H1 (cell line): ENCODE measurements at regions not wholly inside any gene's neighbourhood (a gene's known extent, or its start where the extent isn't known, plus 50 kb on each side); places are given as distances from the start of the nearest gene placed in this dataset.

Experiments
- CTCF ChIA-PET: fragments of 300-600 bp; sonication (Branson Sonifier 250); formaldehyde crosslinking; loops from one replicate; lab custom pipeline; 2021; ENCODE audit not compliant: partially characterized antibody; lab: Charles Lee
- POLR2A ChIA-PET: fragments of 300-600 bp; sonication (Branson Sonifier 250); formaldehyde crosslinking; loops from one replicate; lab custom pipeline; 2021; ENCODE audit warnings: inconsistent platforms; ENCODE audit not compliant: partially characterized antibody; lab: Charles Lee
- DNase-seq, 2 experiments: peaks; one replicate each; pipeline versions ENCODE4 v3.0.0 to v3.0.0-alpha.2; 2010 to 2022; ENCODE audit warnings: low spot score in 2 of 2, low read depth in 1 of 2, mixed read lengths in 1 of 2
- FAIRE-seq: peaks from 2 replicates; lab custom pipeline; 2011; peaks lifted over from hg19 to GRCh38; lab: Jason Lieb, UNC
- H2AFZ ChIP-seq: 2 replicates; pipeline ENCODE4 v1.8.1; 2012; ENCODE audit warnings: low read length, inconsistent platforms
- H2AK5ac ChIP-seq: 2 replicates; pipeline ENCODE4 v1.6.1; 2013; ENCODE audit warnings: low read depth, low read length
- H2BK120ac ChIP-seq: replicated peaks from 2 replicates; pipeline ENCODE3; 2013; ENCODE audit warnings: low read depth, low read length, inconsistent platforms
- H2BK12ac ChIP-seq: 2 replicates; pipeline ENCODE4 v1.6.1; 2013; ENCODE audit warnings: low read depth, low read length
- H2BK15ac ChIP-seq: 2 replicates; pipeline ENCODE4 v1.6.1; 2013; ENCODE audit warnings: low read length
- H2BK20ac ChIP-seq: 2 replicates; pipeline ENCODE4 v1.6.1; 2013; ENCODE audit warnings: low read length
- H2BK5ac ChIP-seq: 2 replicates; pipeline ENCODE4 v1.6.1; 2013; ENCODE audit warnings: low read depth, low read length
- H3K14ac ChIP-seq: 2 replicates; pipeline ENCODE4 v1.6.1; 2013; ENCODE audit warnings: inconsistent platforms; ENCODE audit not compliant: insufficient read length
- H3K18ac ChIP-seq: 2 replicates; pipeline ENCODE4 v1.6.1; 2013; ENCODE audit warnings: low read length; ENCODE audit errors: extremely low read depth
- H3K23ac ChIP-seq: 2 replicates; pipeline ENCODE4 v1.6.1; 2013; ENCODE audit warnings: inconsistent platforms; ENCODE audit not compliant: insufficient read length
- H3K23me2 ChIP-seq: 2 replicates; pipeline ENCODE4 v1.6.1; 2013; ENCODE audit warnings: low read depth, low read length
- H3K27ac ChIP-seq: 2 replicates; pipeline ENCODE4 v1.6.1; 2011; ENCODE audit warnings: low read depth, low read length, inconsistent platforms
- H3K27me3 ChIP-seq, 4 experiments: replicated peaks in 1 of 4; 1 replicate in 1 of 4; 2 replicates in 3 of 4; pipeline versions ENCODE4 v1.6.1 to v1.8.1; 2011 to 2013; ENCODE audit warnings: low read length in 3 of 4, mild to moderate bottlenecking in 3 of 4, inconsistent platforms in 2 of 4, mixed read lengths in 2 of 4, moderate library complexity in 1 of 4; ENCODE audit not compliant: control insufficient read depth in 3 of 4, insufficient read depth in 3 of 4; ENCODE audit errors: extremely low read depth in 1 of 4
- H3K36me3 ChIP-seq, 4 experiments: 2 replicates each; pipeline versions ENCODE4 v1.6.1 to v1.8.1; 2011 to 2013; ENCODE audit warnings: mild to moderate bottlenecking in 4 of 4, low read length in 3 of 4, moderate library complexity in 2 of 4, control low read depth in 1 of 4, inconsistent platforms in 1 of 4; ENCODE audit not compliant: insufficient read depth in 4 of 4, control insufficient read depth in 2 of 4
- H3K4ac ChIP-seq: replicated peaks from 2 replicates; pipeline ENCODE3; 2013; ENCODE audit warnings: low read length, low read depth, mixed read lengths, inconsistent platforms; ENCODE audit not compliant: insufficient read length
- H3K4me1 ChIP-seq, 4 experiments: replicated peaks in 1 of 4; 1 replicate in 1 of 4; 2 replicates in 3 of 4; pipeline versions ENCODE4 v1.6.1 to v1.8.1; 2011 to 2013; ENCODE audit warnings: low read length in 3 of 4, inconsistent platforms in 2 of 4, mixed read lengths in 1 of 4; ENCODE audit not compliant: insufficient read depth in 4 of 4, control insufficient read depth in 3 of 4
- H3K4me2 ChIP-seq, 2 experiments: 2 replicates each; pipeline versions ENCODE4 v1.6.1 to v1.8.1; 2011 to 2013; ENCODE audit warnings: low read depth in 2 of 2, low read length in 2 of 2, control low read depth in 1 of 2, inconsistent platforms in 1 of 2, mild to moderate bottlenecking in 1 of 2; ENCODE audit not compliant: insufficient read depth in 1 of 2
- H3K4me3 ChIP-seq, 4 experiments: fragments of 200-600, 300-600 bp in 1 of 4; sonication (generic), shearing (Covaris generic), sonication (Bioruptor Twin) in 1 of 4; 2 replicates each; pipeline versions ENCODE4 v1.5.1 to v1.8.1; 2011 to 2016; ENCODE audit warnings: low read length in 4 of 4, low read depth in 3 of 4, control low read depth in 2 of 4, inconsistent platforms in 2 of 4, mild to moderate bottlenecking in 2 of 4, mixed read lengths in 1 of 4, moderate library complexity in 1 of 4; ENCODE audit not compliant: insufficient read depth in 2 of 4; ENCODE audit errors: extremely low read depth in 1 of 4
- H3K56ac ChIP-seq: replicated peaks from 2 replicates; pipeline ENCODE3; 2013; ENCODE audit warnings: low read depth, mild to moderate bottlenecking, mixed read lengths, low read length, inconsistent platforms; ENCODE audit not compliant: insufficient read length
- H3K79me1 ChIP-seq: 2 replicates; pipeline ENCODE4 v1.6.1; 2013; ENCODE audit warnings: low read depth, low read length, control low read depth
- H3K79me2 ChIP-seq, 2 experiments: 2 replicates each; pipeline versions ENCODE4 v1.6.1 to v1.8.1; 2012 to 2013; ENCODE audit warnings: low read length in 2 of 2, mild to moderate bottlenecking in 2 of 2, inconsistent platforms in 1 of 2; ENCODE audit not compliant: insufficient read depth in 2 of 2, control insufficient read depth in 1 of 2
- H3K9ac ChIP-seq, 4 experiments: replicated peaks in 1 of 4; 1 replicate in 1 of 4; 2 replicates in 3 of 4; pipeline versions ENCODE4 v1.6.1 to v1.8.1; 2011 to 2013; ENCODE audit warnings: low read depth in 3 of 4, low read length in 3 of 4, control low read depth in 2 of 4, mild to moderate bottlenecking in 2 of 4, moderate library complexity in 2 of 4, inconsistent platforms in 1 of 4; ENCODE audit errors: extremely low read depth in 1 of 4
- H3K9me3 ChIP-seq, 2 experiments: 2 replicates each; pipeline versions ENCODE4 v1.6.1 to v1.8.1; 2012 to 2013; ENCODE audit warnings: mild to moderate bottlenecking in 2 of 2, moderate library complexity in 2 of 2, control low read depth in 1 of 2, inconsistent platforms in 1 of 2, low read depth in 1 of 2, low read length in 1 of 2, mixed read lengths in 1 of 2; ENCODE audit not compliant: insufficient read depth in 2 of 2
- H4K20me1 ChIP-seq, 2 experiments: replicated peaks in 1 of 2; 2 replicates each; pipeline versions ENCODE3 to v1.8.1; 2011 to 2013; ENCODE audit warnings: inconsistent platforms in 2 of 2, low read length in 2 of 2, mild to moderate bottlenecking in 1 of 2; ENCODE audit not compliant: insufficient read depth in 2 of 2, control insufficient read depth in 1 of 2
- H4K5ac ChIP-seq: 2 replicates; pipeline ENCODE4 v1.6.1; 2013; ENCODE audit warnings: low read length, low read depth, mixed read lengths, inconsistent platforms; ENCODE audit not compliant: insufficient read length
- H4K8ac ChIP-seq: 2 replicates; pipeline ENCODE4 v1.8.0; 2013; ENCODE audit warnings: mild to moderate bottlenecking, moderate library complexity, low read length, inconsistent platforms; ENCODE audit not compliant: insufficient read depth; ENCODE audit errors: extremely low read depth
- H4K91ac ChIP-seq: replicated peaks from 2 replicates; pipeline ENCODE3; 2013; ENCODE audit warnings: low read length, mixed read lengths, inconsistent platforms; ENCODE audit not compliant: insufficient read length
- CTBP2 ChIP-seq: IDR thresholded peaks from 2 replicates; pipeline ENCODE4 v1.7.0; 2011; ENCODE audit warnings: borderline replicate concordance, mild to moderate bottlenecking, moderate library complexity, mixed read lengths, low read length; ENCODE audit not compliant: insufficient read depth, insufficient read length
- EP300 ChIP-seq, 2 experiments: IDR thresholded peaks; 1 replicate in 1 of 2; 2 replicates in 1 of 2; pipeline ENCODE4 v1.6.1; 2011 to 2012; ENCODE audit warnings: low read depth in 2 of 2, low read length in 2 of 2, mild to moderate bottlenecking in 2 of 2, borderline replicate concordance in 1 of 2, inconsistent platforms in 1 of 2, moderate library complexity in 1 of 2
- FOSL1 ChIP-seq: IDR thresholded peaks from 2 replicates; pipeline ENCODE4 v1.6.1; 2011; ENCODE audit warnings: mild to moderate bottlenecking, low read depth, low read length, moderate library complexity; ENCODE audit not compliant: insufficient read depth
- NANOG ChIP-seq: IDR thresholded peaks from 2 replicates; pipeline ENCODE4 v1.6.1; 2011; ENCODE audit warnings: low read length, low read depth, mild to moderate bottlenecking, inconsistent platforms; ENCODE audit not compliant: insufficient read depth, poor library complexity, severe bottlenecking
- SIN3A ChIP-seq, 2 experiments: IDR thresholded peaks in 1 of 2; conservative IDR thresholded peaks in 1 of 2; 2 replicates each; pipeline ENCODE4 v1.6.1; 2011 to 2012; ENCODE audit warnings: low read length in 2 of 2, improper control_type of control experiment in 1 of 2, low read depth in 1 of 2, mild to moderate bottlenecking in 1 of 2
- WGBS, 2 experiments: shearing (Covaris generic) in 1 of 2; methylation state at CpG; one replicate each; pipeline versions ENCODE4 v1.1.6 to v1.1.7; 2013 to 2015; ENCODE audit warnings: low lambda C conversion rate in 2 of 2, mixed read lengths in 2 of 2, inconsistent platforms in 1 of 2, low coverage in 1 of 2, missing lambda C conversion rate in 1 of 2; ENCODE audit not compliant: insufficient replicate concordance in 2 of 2, insufficient coverage in 1 of 2, insufficient read length in 1 of 2; ENCODE audit errors: extremely low coverage in 1 of 2, missing lambda C conversion rate in 1 of 2; 5-methylcytosine and 5-hydroxymethylcytosine counted together
- TF ChIP-seq, protein P1 (sequence below): IDR thresholded peaks from 2 replicates; pipeline ENCODE4 v1.6.1; 2012; ENCODE audit warnings: inconsistent platforms

DNA sequence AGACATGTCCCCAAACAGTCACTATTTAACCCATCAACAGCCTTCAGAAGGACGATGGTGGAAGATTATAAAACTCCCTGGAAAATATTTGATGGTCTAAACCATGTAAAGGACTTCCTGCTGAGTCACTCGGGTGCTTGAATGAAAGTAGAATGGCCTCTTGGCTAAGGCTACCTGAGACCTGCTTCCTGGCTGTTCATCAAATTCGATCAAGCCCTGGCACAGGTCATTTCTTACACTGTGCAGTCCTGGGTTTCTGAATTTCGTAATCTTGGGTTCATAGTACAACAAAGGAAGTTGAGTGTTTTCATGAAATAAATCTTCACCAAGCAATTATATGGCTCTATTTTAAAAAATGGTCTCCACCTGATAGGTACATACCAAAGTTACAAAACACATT is 260.3 kb upstream of the RNF32 start:
- H4K20me1 ChIP-seq = no peaks in the 10 kb centered on the region
- POLR2A ChIA-PET = no interaction called here
- WGBS, 2 experiments = 81% methylated on average over 4 of the region's 4 CpGs; no CpG with 5 or more reads in 1 of the 2 experiments
- TF ChIP-seq NANOG = no peak
- TF ChIP-seq EP300 (IDR thresholded peaks at IDR 0.05; ENCODE audit: borderline replicate concordance in 1 of 2, low read depth in 2 of 2, low read length in 2 of 2) = no peak
- TF ChIP-seq, protein P1, sequence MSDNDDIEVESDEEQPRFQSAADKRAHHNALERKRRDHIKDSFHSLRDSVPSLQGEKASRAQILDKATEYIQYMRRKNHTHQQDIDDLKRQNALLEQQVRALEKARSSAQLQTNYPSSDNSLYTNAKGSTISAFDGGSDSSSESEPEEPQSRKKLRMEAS = no peak
- TF ChIP-seq CTBP2 = no peak
- no peak for TF ChIP-seq FOSL1
- no peak for TF ChIP-seq SIN3A (conservative IDR thresholded peaks at IDR 0.05 in 1 of 2, IDR thresholded peaks at IDR 0.05 in 1 of 2; ENCODE audit: low read depth in 1 of 2, low read length in 2 of 2)

More for the DNA sequence above, 260.3 kb upstream of the RNF32 start:
- Histone ChIP-seq H2AK5ac (no peak overlapping the region), H3K4me3 (no peak overlapping the region), H3K14ac (no peak overlapping the region), H3K36me3 (no peaks in the 10 kb centered on the region), H2AFZ (no peak overlapping the region), H2BK5ac (no peak overlapping the region), H2BK20ac (no peak overlapping the region), H2BK12ac (no peak overlapping the region), H3K23me2 (no peaks in the 10 kb centered on the region), H3K27me3 (no peaks in the 10 kb centered on the region), H3K4me1 (peaks cover 0 to 3% (median 1%) of the 10 kb centered on the region in 4 experiments; a peak in 3 of 7 replicates), H3K79me2 (no peaks in the 10 kb centered on the region), H2BK15ac (no peak overlapping the region), H3K18ac (no peak overlapping the region), H3K56ac (no peak overlapping the region), H2BK120ac (no peak overlapping the region), H4K8ac (no peak overlapping the region), H4K91ac (no peak overlapping the region), H3K23ac (no peak overlapping the region), H3K4me2 (no peak overlapping the region), H3K9ac (no peak overlapping the region), H3K4ac (no peak overlapping the region), H3K79me1 (no peaks in the 10 kb centered on the region), H3K27ac (no peak overlapping the region), H3K9me3 (no peaks in the 10 kb centered on the region), H4K5ac (no peak overlapping the region)
- DNase-seq = no peak
- CTCF ChIA-PET = interaction anchor here (0.9 kb wide), 1 partner anchor 19 kb away, joined by 3 read pairs; no protein-coding TSS in a partner anchor
- FAIRE-seq = no peak
